ENCODE measurements at regions not wholly inside any gene's neighbourhood (a gene's known extent, or its start where the extent isn't known, plus 50 kb on each side); places are given as distances from the start of the nearest gene placed in this dataset.

GRCh38 chr6:66344796-66345195 is 637.8 kb upstream of the EYS start:
- no peak for TF ChIP-seq CTCF (IDR thresholded peaks at IDR 0.05)
- DNase-seq (ENCODE audit: low spot score) = no peak
- ATAC-seq (ENCODE audit: low FRiP score) = no peak

GRCh38 chr6:66340736-66341135 is 633.7 kb upstream of the EYS start:
- no peak for TF ChIP-seq CTCF (IDR thresholded peaks at IDR 0.05)
- ATAC-seq (ENCODE audit: low FRiP score) (no peak), DNase-seq (ENCODE audit: low spot score) (no peak)

- ATAC-seq (ENCODE audit: low FRiP score) (no peak), DNase-seq (ENCODE audit: low spot score) (no peak)
- TF ChIP-seq CTCF (IDR thresholded peaks at IDR 0.05) = no peak
These were observed 629.1 kb upstream of the EYS start for GRCh38 chr6:66336176-66336575.

- no peak for TF ChIP-seq CTCF (IDR thresholded peaks at IDR 0.05)
- ATAC-seq (ENCODE audit: low FRiP score) (no peak), DNase-seq (ENCODE audit: low spot score) (no peak)
These were observed 621.2 kb upstream of the EYS start for GRCh38 chr6:66328200-66328599.

- ATAC-seq (ENCODE audit: low FRiP score) (no peak), DNase-seq (ENCODE audit: low spot score) (no peak)
- no peak for TF ChIP-seq CTCF (IDR thresholded peaks at IDR 0.05)
These were observed 619.2 kb upstream of the EYS start for GRCh38 chr6:66326228-66326627.

GRCh38 chr6:66321017-66321416 is 614.0 kb upstream of the EYS start:
- TF ChIP-seq CTCF (IDR thresholded peaks at IDR 0.05) = no peak
- no peak for DNase-seq (ENCODE audit: low spot score)
- no peak for ATAC-seq (ENCODE audit: low FRiP score)

GRCh38 chr6:66307490-66307889 is 600.5 kb upstream of the EYS start:
- TF ChIP-seq CTCF (IDR thresholded peaks at IDR 0.05) = no peak
- ATAC-seq (ENCODE audit: low FRiP score) = no peak
- DNase-seq (ENCODE audit: low spot score) = no peak
